ENCODE measurements at regions not wholly inside any gene's neighbourhood (a gene's known extent, or its start where the extent isn't known, plus 50 kb on each side); places are given as distances from the start of the nearest gene placed in this dataset.
A peak's percentile ranks its signal among the peaks of the same experiment; 100 is the strongest.
"Not testable (repeated sequence)": the region's sequence is repeated elsewhere in the genome, so short reads cannot be mapped to it uniquely, and the experiment has no call there.

- no peak for DNase-seq (ENCODE audit: low read depth)
These were observed 130.4 kb upstream of the MIR17HG start for GRCh38 chr13:91216928-91217700.

GRCh38 chr13:91219201-91219600 is 128.3 kb upstream of the MIR17HG start:
- no peak for DNase-seq (ENCODE audit: low read depth)

GRCh38 chr13:91220872-91221271 is 126.6 kb upstream of the MIR17HG start:
- no peak for DNase-seq (ENCODE audit: low read depth)

GRCh38 chr13:91228108-91228507 is 119.4 kb upstream of the MIR17HG start:
- DNase-seq (ENCODE audit: low read depth): no peak

- no peak for DNase-seq (ENCODE audit: low read depth)
These were observed 118.5 kb upstream of the MIR17HG start for GRCh38 chr13:91228940-91229339.

GRCh38 chr13:91232716-91233115 is 114.8 kb upstream of the MIR17HG start:
- no peak for DNase-seq (ENCODE audit: low read depth)

GRCh38 chr13:91233291-91233690 is 114.2 kb upstream of the MIR17HG start:
- no peak for DNase-seq (ENCODE audit: low read depth)

- no peak for DNase-seq (ENCODE audit: low read depth)
These were observed 111.3 kb upstream of the MIR17HG start for GRCh38 chr13:91236182-91236581.

GRCh38 chr13:91236921-91237320 is 110.6 kb upstream of the MIR17HG start:
- no peak for DNase-seq (ENCODE audit: low read depth)

GRCh38 chr13:91238036-91238435 is 109.5 kb upstream of the MIR17HG start:
- no peak for DNase-seq (ENCODE audit: low read depth)

- DNase-seq (ENCODE audit: low read depth): no peak
These were observed 107.1 kb upstream of the MIR17HG start for GRCh38 chr13:91240341-91240740.

- DNase-seq (ENCODE audit: low read depth): no peak
These were observed 106.1 kb upstream of the MIR17HG start for GRCh38 chr13:91241221-91241933.

- DNase-seq (ENCODE audit: low read depth): no peak
These were observed 104.8 kb upstream of the MIR17HG start for GRCh38 chr13:91242652-91243051.

GRCh38 chr13:91245288-91245687 is 102.2 kb upstream of the MIR17HG start:
- DNase-seq (ENCODE audit: low read depth): peak; percentile 54

GRCh38 chr13:91247768-91248167 is 99.7 kb upstream of the MIR17HG start:
- DNase-seq (ENCODE audit: low read depth): no peak

GRCh38 chr13:91248249-91248648 is 99.2 kb upstream of the MIR17HG start:
- no peak for DNase-seq (ENCODE audit: low read depth)

- no peak for DNase-seq (ENCODE audit: low read depth)
These were observed 98.1 kb upstream of the MIR17HG start for GRCh38 chr13:91249370-91249769.

GRCh38 chr13:91249861-91250260 is 97.6 kb upstream of the MIR17HG start:
- no peak for DNase-seq (ENCODE audit: low read depth)

GRCh38 chr13:91251573-91251972 is 95.9 kb upstream of the MIR17HG start:
- not testable (repeated sequence) for DNase-seq (ENCODE audit: low read depth)

GRCh38 chr13:91264484-91264883 is 83.0 kb upstream of the MIR17HG start:
- DNase-seq (ENCODE audit: low read depth): no peak

GRCh38 chr13:91269237-91269636 is 78.2 kb upstream of the MIR17HG start:
- DNase-seq (ENCODE audit: low read depth): no peak

GRCh38 chr13:91270031-91270430 is 77.5 kb upstream of the MIR17HG start:
- DNase-seq (ENCODE audit: low read depth): no peak

GRCh38 chr13:91272235-91272777 is 75.2 kb upstream of the MIR17HG start:
- no peak for DNase-seq (ENCODE audit: low read depth)

Measured in CMK (cell line).